Hematopoietic multipotent progenitor cell (in vitro differentiated cells): ENCODE measurements at regions not wholly inside any gene's neighbourhood (a gene's known extent, or its start where the extent isn't known, plus 50 kb on each side); places are given as distances from the start of the nearest gene placed in this dataset.

ENCODE experiments used
- DNase-seq, 3 donors: peaks; one replicate each; pipeline ENCODE4 v3.0.0-alpha.2; 2011 to 2015; ENCODE audit warnings: low read depth in 2 of 3, low spot score in 2 of 3

DNA sequence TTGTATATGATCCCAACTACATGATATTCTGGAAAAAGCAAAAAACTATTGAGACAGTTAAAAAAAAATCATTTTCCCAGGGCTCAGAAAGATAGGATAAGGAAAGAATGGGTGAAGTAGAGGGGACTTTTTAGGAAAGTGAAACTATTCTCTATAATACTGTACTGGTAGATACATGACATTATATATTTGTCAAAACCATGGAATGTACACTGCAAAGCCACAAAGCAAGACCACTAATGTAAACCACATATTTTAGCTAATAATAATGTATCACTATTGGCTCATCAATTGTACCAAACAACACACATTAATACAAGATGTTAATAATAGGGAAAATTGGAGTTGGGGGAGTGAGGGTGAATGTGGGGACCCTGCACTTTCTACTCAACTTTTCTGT is 182.6 kb downstream of the EFNB2 start:
- DNase-seq = no peak

- DNase-seq = no peak
Observed at GRCh38 chr13:106351251-106351650, 184.2 kb downstream of the EFNB2 start.

DNA sequence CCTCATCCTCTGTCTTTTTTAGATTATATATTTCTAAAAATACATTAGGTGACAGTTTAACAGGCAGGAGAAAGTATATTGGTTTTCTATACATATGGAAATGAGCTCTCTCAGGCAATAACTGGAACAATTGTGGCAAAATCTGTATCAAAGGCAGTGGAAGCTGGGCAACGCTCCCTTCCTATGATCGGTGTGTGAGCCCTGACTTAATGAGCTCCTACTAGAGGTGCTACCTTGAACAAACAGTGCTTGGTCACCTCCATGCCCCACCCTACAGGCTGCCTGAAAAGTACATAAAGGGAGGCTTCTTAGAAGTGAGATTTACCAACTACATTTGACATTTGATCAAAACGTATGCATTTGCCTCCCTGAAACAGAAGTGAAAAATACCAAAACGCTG is 185.3 kb downstream of the EFNB2 start:
- DNase-seq = no peak

GRCh38 chr13:106349080-106349931 is 186.2 kb downstream of the EFNB2 start:
- peak in 2 of 3 donors; percentile 14 to 50 for DNase-seq

GRCh38 chr13:106348075-106348840 is 187.2 kb downstream of the EFNB2 start:
- DNase-seq = no peak

- no peak for DNase-seq
Observed at GRCh38 chr13:106344342-106344741, 191.1 kb downstream of the EFNB2 start.

DNA sequence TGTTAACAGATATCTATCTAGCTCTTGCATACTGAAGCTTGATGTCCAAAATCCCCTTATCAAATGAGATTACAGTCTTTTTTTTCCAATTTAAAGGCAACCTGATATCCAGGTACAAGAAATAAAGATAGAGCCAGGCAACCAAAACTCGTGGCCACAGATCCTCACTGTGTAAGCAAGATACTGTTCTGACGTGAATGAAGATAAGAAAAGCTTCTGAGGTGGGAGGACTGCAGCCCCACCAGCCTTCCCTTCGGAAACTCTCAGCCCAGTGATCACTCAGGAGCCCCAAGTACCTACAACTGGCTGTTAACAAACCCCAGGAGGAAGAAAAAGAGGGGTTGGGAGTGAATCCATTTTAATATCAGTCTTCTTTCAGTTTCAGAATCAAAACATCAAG is 191.6 kb downstream of the EFNB2 start:
- no peak for DNase-seq

- DNase-seq = no peak
Observed at GRCh38 chr13:106340249-106340648, 195.2 kb downstream of the EFNB2 start.

DNA sequence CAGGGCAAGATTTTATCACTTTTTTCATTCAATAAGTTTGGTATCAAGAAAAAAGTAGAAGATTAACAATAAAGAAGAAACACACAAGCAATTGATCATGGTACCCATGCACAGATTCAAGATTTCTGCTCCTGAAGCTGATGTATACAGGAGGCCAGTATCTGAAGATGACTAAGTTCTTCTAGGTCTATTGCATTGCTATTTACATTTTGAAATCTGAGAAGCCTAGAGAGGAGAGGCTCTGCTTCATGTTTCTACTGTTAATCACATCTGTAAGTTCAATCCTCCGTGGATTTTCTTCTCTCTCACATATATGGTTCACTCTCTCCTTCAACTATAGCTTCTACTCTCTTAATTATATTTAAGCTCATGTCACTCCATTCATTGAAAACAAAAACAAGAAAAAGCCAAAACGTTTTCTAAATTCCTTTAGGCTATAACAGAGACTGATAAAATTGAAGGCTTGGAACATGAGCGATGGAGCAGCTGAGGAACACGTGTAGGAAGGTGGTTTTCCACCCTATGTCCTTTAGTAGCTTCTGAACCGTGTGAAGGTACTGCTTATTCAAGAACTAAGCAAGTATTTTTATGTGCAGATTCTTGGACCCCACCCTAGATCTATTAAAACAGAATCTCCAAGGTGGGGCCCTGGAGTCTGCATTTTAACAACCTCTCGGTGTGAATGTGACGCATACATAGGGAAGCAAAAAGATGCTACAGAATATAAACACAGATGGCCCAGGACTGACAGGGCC is 198.2 kb downstream of the EFNB2 start:
- no peak for DNase-seq

DNA sequence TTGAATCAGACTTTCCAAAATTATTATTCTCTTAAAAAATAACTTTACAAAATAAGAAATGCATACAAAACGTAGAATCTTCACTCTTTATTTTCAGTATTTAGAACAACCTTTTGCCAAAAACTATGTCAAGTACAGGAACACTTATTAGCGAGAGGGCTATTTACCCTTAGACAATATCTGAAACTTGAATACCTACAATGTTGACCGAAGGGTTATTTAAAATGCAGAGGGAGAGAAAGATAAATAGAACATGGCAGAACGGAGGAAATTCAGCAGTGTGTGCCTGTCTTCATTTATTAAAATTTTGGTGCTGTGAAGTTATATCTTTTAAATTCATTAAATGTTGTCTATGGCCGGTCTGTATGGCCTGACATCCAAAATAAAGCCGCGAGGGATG is 198.8 kb downstream of the EFNB2 start:
- DNase-seq = no peak

DNA sequence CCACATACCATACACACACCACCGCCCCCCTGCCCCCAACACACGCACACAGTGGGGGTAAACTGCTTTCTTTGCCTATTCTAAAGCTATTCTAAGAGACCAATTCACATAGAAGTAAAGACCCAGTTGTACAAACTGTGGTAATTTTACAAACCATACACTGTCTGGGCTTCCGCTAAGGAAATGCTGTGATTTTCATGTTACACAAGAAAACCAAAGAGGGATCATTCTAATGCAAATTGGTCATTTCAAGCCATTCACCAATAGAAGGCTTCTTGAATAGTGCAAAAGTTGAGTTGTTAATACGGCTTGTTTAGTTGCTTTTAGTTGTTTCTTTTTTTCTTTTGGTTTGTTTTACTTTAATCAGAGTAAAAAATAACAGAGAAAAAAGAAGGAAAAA is 202.8 kb downstream of the EFNB2 start:
- DNase-seq = no peak

GRCh38 chr13:106331116-106331515 is 204.3 kb downstream of the EFNB2 start:
- DNase-seq = no peak

- no peak for DNase-seq
Observed at GRCh38 chr13:106329941-106330340, 205.5 kb downstream of the EFNB2 start.

DNA sequence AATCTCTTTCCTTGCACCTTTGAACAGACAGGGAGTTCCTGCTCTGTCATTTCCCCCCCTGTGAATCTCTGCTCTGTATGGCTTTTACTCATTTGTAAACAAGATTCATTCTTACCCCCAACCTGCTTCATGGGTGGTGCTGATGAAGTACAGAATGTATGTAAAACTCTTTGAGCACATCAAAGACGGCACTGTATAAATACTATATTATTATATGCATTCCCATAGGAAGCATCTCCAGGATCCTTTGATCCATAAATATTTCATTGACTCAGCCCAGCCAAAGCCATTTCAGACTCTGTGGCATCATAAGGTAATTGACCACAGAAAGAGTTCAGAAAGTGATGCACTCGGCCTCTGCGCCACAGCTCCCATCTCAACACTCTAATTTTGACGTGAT is 208.7 kb downstream of the EFNB2 start:
- no peak for DNase-seq

DNA sequence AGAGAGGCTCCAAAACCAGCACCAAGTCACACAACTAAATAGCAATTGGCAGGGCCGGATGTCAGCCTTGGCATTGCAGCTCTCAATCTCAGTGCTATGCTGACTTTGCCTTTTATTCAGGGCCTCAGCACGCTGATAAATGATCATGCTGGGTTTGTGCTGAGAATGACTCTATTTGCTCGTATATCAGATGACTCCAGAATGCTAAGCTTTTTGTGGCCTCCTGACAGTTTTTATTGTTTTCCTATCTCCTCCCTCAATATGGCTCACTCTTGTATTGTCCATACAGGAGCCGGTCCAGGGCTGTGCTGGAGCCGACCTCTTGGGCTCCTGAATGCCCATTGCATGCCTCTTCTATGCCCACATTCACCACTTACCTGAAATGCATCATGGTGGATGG is 211.0 kb downstream of the EFNB2 start:
- DNase-seq = no peak

DNA sequence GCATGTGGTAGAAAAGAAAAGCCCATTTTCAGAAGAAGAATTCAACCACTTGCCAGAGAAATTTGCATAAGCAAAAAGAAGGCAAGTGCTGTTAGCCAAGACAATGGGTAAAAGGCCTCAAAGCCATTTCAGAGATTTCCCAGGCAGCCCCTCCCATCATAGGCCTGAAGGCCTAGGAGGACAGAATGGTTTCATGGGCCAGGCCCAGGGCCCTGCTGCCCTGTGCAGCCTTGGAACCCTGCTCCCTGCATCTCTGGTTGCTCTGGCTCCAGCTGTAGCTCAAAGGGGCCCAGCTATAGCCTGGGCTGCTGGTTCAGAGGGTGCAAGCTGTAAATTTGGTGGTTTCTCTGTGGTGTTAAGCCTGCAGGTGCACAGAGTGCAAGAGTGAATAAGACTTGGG is 212.8 kb downstream of the EFNB2 start:
- DNase-seq = no peak

GRCh38 chr13:106318941-106319411 is 216.5 kb downstream of the EFNB2 start:
- DNase-seq = peak in 2 of 3 donors; percentile 28 to 38

GRCh38 chr13:106314417-106314816 is 221.0 kb downstream of the EFNB2 start:
- DNase-seq = no peak

GRCh38 chr13:106311004-106311403 is 224.5 kb downstream of the EFNB2 start:
- no peak for DNase-seq

GRCh38 chr13:106310291-106310865 is 225.1 kb downstream of the EFNB2 start:
- no peak for DNase-seq

- DNase-seq = no peak
Observed at GRCh38 chr13:106306748-106307277, 228.6 kb downstream of the EFNB2 start.
